B cell (primary cell): ENCODE measurements at regions not wholly inside any gene's neighbourhood (a gene's known extent, or its start where the extent isn't known, plus 50 kb on each side); places are given as distances from the start of the nearest gene placed in this dataset.

Experiments used
- EZH2 ChIP-seq: IDR thresholded peaks from 2 replicates; pipeline ENCODE4 v1.6.1; 2012; ENCODE audit warnings: borderline replicate concordance, low read depth, mild to moderate bottlenecking, moderate library complexity, low read length; ENCODE audit not compliant: insufficient read depth, poor library complexity, severe bottlenecking
- TF ChIP-seq, protein P1 (sequence below): fragments of 200-600 bp; IDR thresholded peaks from one replicate; pipeline ENCODE4 v1.8.0; 2022; ENCODE audit warnings: antibody characterized with exemption, mild to moderate bottlenecking

DNA sequence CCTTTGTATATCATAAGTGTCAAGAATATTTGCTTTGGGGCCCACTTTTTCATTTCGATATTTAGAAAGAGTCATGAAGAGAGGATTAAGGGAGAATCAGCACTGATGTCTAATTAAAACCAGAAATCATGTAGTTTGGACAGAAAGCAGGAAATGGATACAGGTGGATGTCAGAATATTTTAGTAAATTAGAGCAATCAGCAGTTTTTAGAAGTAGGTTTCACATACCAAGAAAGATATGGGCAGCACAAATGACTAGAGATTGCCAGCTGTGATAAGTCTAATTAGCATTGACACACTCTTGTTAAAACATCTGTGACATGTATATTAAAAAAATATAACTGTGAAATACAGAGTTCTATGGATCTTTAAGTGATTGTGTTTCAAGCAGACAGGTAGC lies 180.8 kb upstream of the POM121L12 start:
- TF ChIP-seq, protein P1, sequence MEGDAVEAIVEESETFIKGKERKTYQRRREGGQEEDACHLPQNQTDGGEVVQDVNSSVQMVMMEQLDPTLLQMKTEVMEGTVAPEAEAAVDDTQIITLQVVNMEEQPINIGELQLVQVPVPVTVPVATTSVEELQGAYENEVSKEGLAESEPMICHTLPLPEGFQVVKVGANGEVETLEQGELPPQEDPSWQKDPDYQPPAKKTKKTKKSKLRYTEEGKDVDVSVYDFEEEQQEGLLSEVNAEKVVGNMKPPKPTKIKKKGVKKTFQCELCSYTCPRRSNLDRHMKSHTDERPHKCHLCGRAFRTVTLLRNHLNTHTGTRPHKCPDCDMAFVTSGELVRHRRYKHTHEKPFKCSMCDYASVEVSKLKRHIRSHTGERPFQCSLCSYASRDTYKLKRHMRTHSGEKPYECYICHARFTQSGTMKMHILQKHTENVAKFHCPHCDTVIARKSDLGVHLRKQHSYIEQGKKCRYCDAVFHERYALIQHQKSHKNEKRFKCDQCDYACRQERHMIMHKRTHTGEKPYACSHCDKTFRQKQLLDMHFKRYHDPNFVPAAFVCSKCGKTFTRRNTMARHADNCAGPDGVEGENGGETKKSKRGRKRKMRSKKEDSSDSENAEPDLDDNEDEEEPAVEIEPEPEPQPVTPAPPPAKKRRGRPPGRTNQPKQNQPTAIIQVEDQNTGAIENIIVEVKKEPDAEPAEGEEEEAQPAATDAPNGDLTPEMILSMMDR: no peak
- TF ChIP-seq EZH2: no peak
